Neural cell (in vitro differentiated cells): ENCODE measurements at regions not wholly inside any gene's neighbourhood (a gene's known extent, or its start where the extent isn't known, plus 50 kb on each side); places are given as distances from the start of the nearest gene placed in this dataset.

Experiments
- H2AFZ ChIP-seq: fragments of 200-600, 300-800 bp; sonication (generic), shearing (Covaris generic); 2 replicates; pipeline ENCODE4 v1.6.0; 2014; ENCODE audit warnings: low read depth, mild to moderate bottlenecking, antibody characterized with exemption, low read length, moderate library complexity
- H3F3A ChIP-seq: fragments of 200-600 bp; shearing (Covaris generic); 2 replicates; pipeline ENCODE4 v1.6.1; 2016; ENCODE audit warnings: mild to moderate bottlenecking, moderate library complexity, mixed read lengths, antibody characterized with exemption, low read length; ENCODE audit not compliant: insufficient read depth, poor library complexity, severe bottlenecking
- H3K27ac ChIP-seq: fragments of 200-600, 300-800 bp; sonication (generic), shearing (Covaris generic); 2 replicates; pipeline ENCODE4 v1.5.1; 2014; ENCODE audit warnings: mild to moderate bottlenecking, low read length, moderate library complexity
- H3K27me3 ChIP-seq: fragments of 300-800, 200-600 bp; sonication (generic), shearing (Covaris generic); 2 replicates; pipeline ENCODE4 v1.6.0; 2014; ENCODE audit warnings: mild to moderate bottlenecking, low read depth, low read length, moderate library complexity; ENCODE audit not compliant: insufficient read depth
- H3K36me3 ChIP-seq: fragments of 300-800, 200-600 bp; sonication (generic), shearing (Covaris generic); 2 replicates; pipeline ENCODE4 v1.5.1; 2014; ENCODE audit warnings: mild to moderate bottlenecking, antibody characterized with exemption, low read length, moderate library complexity; ENCODE audit not compliant: insufficient read depth
- H3K4me2 ChIP-seq: fragments of 300-800, 200-600 bp; sonication (generic), shearing (Covaris generic); 2 replicates; pipeline ENCODE4 v1.6.0; 2014; ENCODE audit warnings: mild to moderate bottlenecking, low read length
- H3K4me3 ChIP-seq: fragments of 300-800, 200-600 bp; sonication (generic), shearing (Covaris generic); 2 replicates; pipeline ENCODE4 v1.5.1; 2014; ENCODE audit warnings: mild to moderate bottlenecking, low read length, moderate library complexity
- H3K79me2 ChIP-seq: fragments of 200-600 bp; shearing (Covaris generic); replicated peaks from 2 replicates; pipeline ENCODE4 v1.6.0; 2014; ENCODE audit warnings: mild to moderate bottlenecking, low read length, moderate library complexity; ENCODE audit not compliant: insufficient read depth
- H3K9ac ChIP-seq: fragments of 300-800, 200-600 bp; sonication (generic), shearing (Covaris generic); 2 replicates; pipeline ENCODE4 v1.6.1; 2016; ENCODE audit warnings: mild to moderate bottlenecking, low read length, mixed read lengths
- H3K9me2 ChIP-seq: fragments of 200-600 bp; shearing (Covaris generic); 2 replicates; pipeline ENCODE4 v1.6.1; 2016; ENCODE audit warnings: mild to moderate bottlenecking, low read length, mixed read lengths; ENCODE audit not compliant: insufficient read depth
- H3K9me3 ChIP-seq: fragments of 200-600, 300-800 bp; sonication (generic), shearing (Covaris generic); 2 replicates; pipeline ENCODE4 v1.6.1; 2016; ENCODE audit warnings: mild to moderate bottlenecking, mixed run types, low read length, moderate library complexity, mixed read lengths
- H4K20me1 ChIP-seq: fragments of 200-600 bp; shearing (Covaris generic); 2 replicates; pipeline ENCODE4 v1.6.1; 2016; ENCODE audit warnings: mild to moderate bottlenecking, mixed run types; ENCODE audit not compliant: insufficient read depth
- CTCF ChIP-seq: fragments of 450-650 bp; IDR thresholded peaks from 2 replicates; pipeline ENCODE4 v1.5.1; 2014; ENCODE audit warnings: antibody characterized with exemption, mild to moderate bottlenecking, moderate library complexity; ENCODE audit not compliant: poor library complexity, severe bottlenecking
- EP300 ChIP-seq: fragments of 450-650 bp; conservative IDR thresholded peaks from 2 replicates; pipeline ENCODE4 v1.6.1; 2014; ENCODE audit warnings: antibody characterized with exemption, mild to moderate bottlenecking, moderate library complexity; ENCODE audit not compliant: poor library complexity, severe bottlenecking
- EZH2 ChIP-seq: fragments of 200-600, 300-800 bp; shearing (Covaris generic), sonication (generic); IDR thresholded peaks from 2 replicates; pipeline ENCODE4 v1.6.1; 2014; ENCODE audit warnings: antibody characterized with exemption, low read length, borderline replicate concordance, mild to moderate bottlenecking; ENCODE audit not compliant: insufficient read depth, poor library complexity, severe bottlenecking
- MXI1 ChIP-seq: fragments of 450-650 bp; conservative IDR thresholded peaks from 2 replicates; pipeline ENCODE4 v1.6.1; 2014; ENCODE audit warnings: antibody characterized with exemption, mild to moderate bottlenecking; ENCODE audit not compliant: poor library complexity, severe bottlenecking
- POLR2AphosphoS5 ChIP-seq: IDR thresholded peaks from 2 replicates; pipeline ENCODE4 v1.6.1; 2012
- RAD21 ChIP-seq: fragments of 450-650 bp; conservative IDR thresholded peaks from 2 replicates; pipeline ENCODE4 v1.6.1; 2014; ENCODE audit warnings: antibody characterized with exemption, mild to moderate bottlenecking, moderate library complexity
- SMC3 ChIP-seq: fragments of 450-650 bp; conservative IDR thresholded peaks from 2 replicates; pipeline ENCODE4 v1.6.1; 2014; ENCODE audit warnings: antibody characterized with exemption, mild to moderate bottlenecking, moderate library complexity; ENCODE audit not compliant: poor library complexity
- TAF1 ChIP-seq: IDR thresholded peaks from 2 replicates; pipeline ENCODE4 v1.6.1; 2012; ENCODE audit warnings: low read depth
- TF ChIP-seq, protein P1 (sequence below): IDR thresholded peaks from 2 replicates; pipeline ENCODE4 v1.6.1; 2012; ENCODE audit warnings: borderline replicate concordance

DNA sequence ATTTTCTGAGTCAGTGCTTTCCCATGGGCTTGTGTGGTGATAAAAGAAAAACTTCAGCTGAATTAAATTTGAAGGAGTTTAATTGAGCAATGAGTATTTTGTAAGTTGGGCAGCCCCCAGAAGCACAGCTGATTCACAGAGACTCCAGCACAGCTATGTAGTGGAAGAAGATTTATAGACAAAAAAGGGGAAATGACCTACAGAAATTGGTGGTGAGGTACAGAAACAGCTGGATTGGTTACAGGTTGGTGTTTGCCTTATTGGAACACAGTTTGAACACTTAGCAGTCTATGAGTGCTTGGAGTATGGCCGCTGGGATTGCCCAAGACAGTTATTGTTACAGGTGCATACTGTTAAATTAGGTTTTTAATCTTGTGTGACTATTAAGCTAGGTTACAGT, 96.9 kb upstream of the PTPRK start:
- Histone ChIP-seq H3K79me2 (no peaks in the 10 kb centered on the region), H3K27me3 (no peaks in the 10 kb centered on the region), H3K36me3 (no peaks in the 10 kb centered on the region), H3K4me2 (no peak overlapping the region), H3K4me3 (no peak overlapping the region), H4K20me1 (no peaks in the 10 kb centered on the region), H3K27ac (no peak overlapping the region), H3K9ac (no peak overlapping the region), H2AFZ (no peak overlapping the region), H3K9me2 (no peaks in the 10 kb centered on the region), H3F3A (no peaks in the 10 kb centered on the region), H3K9me3 (no peaks in the 10 kb centered on the region)
- no peak for TF ChIP-seq RAD21
- TF ChIP-seq TAF1 = no peak
- TF ChIP-seq EZH2 = no peak
- TF ChIP-seq EP300 = no peak
- no peak for TF ChIP-seq MXI1
- TF ChIP-seq CTCF = no peak
- no peak for TF ChIP-seq SMC3
- TF ChIP-seq, protein P1, sequence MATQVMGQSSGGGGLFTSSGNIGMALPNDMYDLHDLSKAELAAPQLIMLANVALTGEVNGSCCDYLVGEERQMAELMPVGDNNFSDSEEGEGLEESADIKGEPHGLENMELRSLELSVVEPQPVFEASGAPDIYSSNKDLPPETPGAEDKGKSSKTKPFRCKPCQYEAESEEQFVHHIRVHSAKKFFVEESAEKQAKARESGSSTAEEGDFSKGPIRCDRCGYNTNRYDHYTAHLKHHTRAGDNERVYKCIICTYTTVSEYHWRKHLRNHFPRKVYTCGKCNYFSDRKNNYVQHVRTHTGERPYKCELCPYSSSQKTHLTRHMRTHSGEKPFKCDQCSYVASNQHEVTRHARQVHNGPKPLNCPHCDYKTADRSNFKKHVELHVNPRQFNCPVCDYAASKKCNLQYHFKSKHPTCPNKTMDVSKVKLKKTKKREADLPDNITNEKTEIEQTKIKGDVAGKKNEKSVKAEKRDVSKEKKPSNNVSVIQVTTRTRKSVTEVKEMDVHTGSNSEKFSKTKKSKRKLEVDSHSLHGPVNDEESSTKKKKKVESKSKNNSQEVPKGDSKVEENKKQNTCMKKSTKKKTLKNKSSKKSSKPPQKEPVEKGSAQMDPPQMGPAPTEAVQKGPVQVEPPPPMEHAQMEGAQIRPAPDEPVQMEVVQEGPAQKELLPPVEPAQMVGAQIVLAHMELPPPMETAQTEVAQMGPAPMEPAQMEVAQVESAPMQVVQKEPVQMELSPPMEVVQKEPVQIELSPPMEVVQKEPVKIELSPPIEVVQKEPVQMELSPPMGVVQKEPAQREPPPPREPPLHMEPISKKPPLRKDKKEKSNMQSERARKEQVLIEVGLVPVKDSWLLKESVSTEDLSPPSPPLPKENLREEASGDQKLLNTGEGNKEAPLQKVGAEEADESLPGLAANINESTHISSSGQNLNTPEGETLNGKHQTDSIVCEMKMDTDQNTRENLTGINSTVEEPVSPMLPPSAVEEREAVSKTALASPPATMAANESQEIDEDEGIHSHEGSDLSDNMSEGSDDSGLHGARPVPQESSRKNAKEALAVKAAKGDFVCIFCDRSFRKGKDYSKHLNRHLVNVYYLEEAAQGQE = no peak
- TF ChIP-seq POLR2AphosphoS5 = no peak

GRCh38 chr6:128616342-128616741, 95.9 kb upstream of the PTPRK start:
- Histone ChIP-seq H3K36me3 (no peaks in the 10 kb centered on the region), H2AFZ (no peak overlapping the region), H3F3A (no peaks in the 10 kb centered on the region), H3K4me3 (no peak overlapping the region), H3K9me3 (no peaks in the 10 kb centered on the region), H3K27me3 (no peaks in the 10 kb centered on the region), H3K9ac (no peak overlapping the region), H3K27ac (no peak overlapping the region), H3K79me2 (no peaks in the 10 kb centered on the region), H3K9me2 (no peaks in the 10 kb centered on the region), H4K20me1 (no peaks in the 10 kb centered on the region), H3K4me2 (no peak overlapping the region)
- TF ChIP-seq CTCF (no peak), MXI1 (no peak), EZH2 (no peak), TAF1 (no peak), RAD21 (no peak), SMC3 (no peak), POLR2AphosphoS5 (no peak), EP300 (no peak)
- TF ChIP-seq, protein P1 = no peak
